ENCODE measurements at regions not wholly inside any gene's neighbourhood (a gene's known extent, or its start where the extent isn't known, plus 50 kb on each side); places are given as distances from the start of the nearest gene placed in this dataset.

- no TSS peak for BruUV-seq (replicated peaks)
- Histone ChIP-seq H3K36me3 (replicated peaks in 1 of 2; ENCODE audit: control insufficient read depth in 1 of 2, insufficient read depth in 2 of 2, low read length in 2 of 2) (no peaks in the 10 kb centered on the region), H3K27ac (ENCODE audit: extremely low read length, insufficient read depth, low read length) (no peak overlapping the region), H3K4me1 (ENCODE audit: insufficient read depth, low read length) (no peaks in the 10 kb centered on the region), H3K4me3 (replicated peaks in 1 of 3; ENCODE audit: insufficient read depth in 1 of 3, low read depth in 2 of 3, low read length in 3 of 3) (no peak overlapping the region), H3K27me3 (ENCODE audit: control insufficient read depth in 1 of 2, insufficient read depth in 2 of 2, low read length in 2 of 2) (peaks cover 0 to 14% of the 10 kb centered on the region in 2 experiments; a peak in 2 of 5 replicates), H3K9ac (ENCODE audit: insufficient read depth, low read depth, low read length) (no peak overlapping the region), H3K9me3 (ENCODE audit: low read length) (no peaks in the 10 kb centered on the region), H3K79me2 (ENCODE audit: insufficient read depth, low read length) (no peaks in the 10 kb centered on the region), H3K4me2 (ENCODE audit: low read depth, low read length) (no peak overlapping the region), H4K20me1 (ENCODE audit: insufficient read depth, low read length) (no peaks in the 10 kb centered on the region), H2AFZ (ENCODE audit: low read length) (no peak overlapping the region)
- TF ChIP-seq ADNP (CRISPR knock-in tag; IDR thresholded peaks at IDR 0.05), result no peak
- TF ChIP-seq ZNF816 (CRISPR knock-in tag; IDR thresholded peaks at IDR 0.05; ENCODE audit: borderline replicate concordance), result no peak
- no peak for TF ChIP-seq TFE3 (CRISPR knock-in tag; IDR thresholded peaks at IDR 0.05)
- no peak for TF ChIP-seq EEA1 (CRISPR knock-in tag; IDR thresholded peaks at IDR 0.05; ENCODE audit: borderline replicate concordance)
- no peak for TF ChIP-seq MAZ (IDR thresholded peaks at IDR 0.05; ENCODE audit: borderline replicate concordance, low read depth, low read length)
- no peak for TF ChIP-seq MAZ (CRISPR knock-in tag; IDR thresholded peaks at IDR 0.05; ENCODE audit: low read depth)
- TF ChIP-seq GLI4 (CRISPR knock-in tag; IDR thresholded peaks at IDR 0.05; ENCODE audit: borderline replicate concordance), result no peak
- TF ChIP-seq SNAPC5 (CRISPR knock-in tag; IDR thresholded peaks at IDR 0.05; ENCODE audit: borderline replicate concordance), result no peak
- TF ChIP-seq YEATS4 (CRISPR knock-in tag; IDR thresholded peaks at IDR 0.05; ENCODE audit: borderline replicate concordance), result no peak
- TF ChIP-seq ASH2L (IDR thresholded peaks at IDR 0.05; ENCODE audit: insufficient read length, low read depth, low read length), result no peak
- no peak for TF ChIP-seq FOXO1 (CRISPR knock-in tag; IDR thresholded peaks at IDR 0.05)
- TF ChIP-seq ZKSCAN5 (CRISPR knock-in tag; IDR thresholded peaks at IDR 0.05), result no peak
- TF ChIP-seq KLF16 (CRISPR knock-in tag; IDR thresholded peaks at IDR 0.05), result no peak
- TF ChIP-seq TARDBP (CRISPR knock-in tag; IDR thresholded peaks at IDR 0.05), result no peak
- no peak for TF ChIP-seq KMT2A (CRISPR knock-in tag; IDR thresholded peaks at IDR 0.05)
- no peak for TF ChIP-seq E2F5 (CRISPR knock-in tag; conservative IDR thresholded peaks at IDR 0.05)
- TF ChIP-seq MLX (CRISPR knock-in tag; IDR thresholded peaks at IDR 0.05), result no peak
- no peak for FAIRE-seq
- in situ Hi-C loops (cut with HindIII; ENCODE audit: extremely low pct_ligation_motif_present, low pct_unique_long_range_greater_than_20kb), result no loop called here
- WGBS (ENCODE audit: low lambda C conversion rate), result 24% methylated on average over 3 of the region's 6 CpGs
- CTCF ChIA-PET (ENCODE audit: low intra/inter-chr PET ratio, low total read pairs), result no interaction called here
- POLR2A ChIA-PET, result no interaction called here
- DNase-seq (ENCODE audit: low spot score), result no peak
- intact Hi-C loops (cut with micrococcal nuclease; ENCODE audit: unreplicated experiment), result loop anchor here (5.0 kb wide), 1 partner anchor 1761 kb away; no protein-coding TSS in a partner anchor
- ATAC-seq, result no peak
These were observed 190.0 kb upstream of the MKI67 start for GRCh38 chr10:128316121-128316726.

All from HepG2 (cell line).